Right atrium auricular region (tissue), 2 donors: ENCODE measurements at regions not wholly inside any gene's neighbourhood (a gene's known extent, or its start where the extent isn't known, plus 50 kb on each side); places are given as distances from the start of the nearest gene placed in this dataset.

Source experiments
- DNase-seq: peaks from one replicate; pipeline ENCODE4 v3.0.0-alpha.2; 2019; ENCODE audit warnings: low spot score
- H3K27ac ChIP-seq, 2 donors: fragments of 200-600 bp; sonication (generic); 1 replicate in 1 of 2; 2 replicates in 1 of 2; pipeline ENCODE4 v1.5.1; 2016 to 2019
- H3K27me3 ChIP-seq, 2 donors: fragments of 200-600 bp; sonication (generic); one replicate each; pipeline versions ENCODE4 v1.5.1 to v1.6.0; 2017 to 2019
- H3K36me3 ChIP-seq: fragments of 200-600 bp; sonication (generic); one replicate; pipeline ENCODE4 v1.5.1; 2016
- H3K4me1 ChIP-seq, 2 donors: fragments of 200-600 bp; sonication (generic); one replicate each; pipeline versions ENCODE4 v1.5.1 to v1.6.0; 2017 to 2019
- H3K4me3 ChIP-seq, 2 donors: fragments of 200-600 bp; sonication (generic); 1 replicate in 1 of 2; 2 replicates in 1 of 2; pipeline ENCODE4 v1.5.1; 2017 to 2019; ENCODE audit warnings: mild to moderate bottlenecking in 1 of 2, moderate library complexity in 1 of 2
- H3K9me3 ChIP-seq, 2 donors: fragments of 200-600 bp; sonication (generic); one replicate each; pipeline ENCODE4 v1.5.1; 2019
- TF ChIP-seq, protein P1 (sequence below), 2 donors: fragments of 200-600 bp; sonication (generic); IDR thresholded peaks; one replicate each; pipeline ENCODE4 v1.5.1; 2019; ENCODE audit warnings: antibody characterized with exemption in 2 of 2

GRCh38 chr7:15801041-15801440 lies 114.6 kb upstream of the MEOX2 start:
- DNase-seq = no peak
- Histone ChIP-seq H3K27ac (peak overlapping the region in 1 of 2 donors; percentile 62), H3K4me1 (peaks cover 0 to 12% of the 10 kb centered on the region in 2 donors), H3K36me3 (no peaks in the 10 kb centered on the region), H3K9me3 (no peaks in the 10 kb centered on the region), H3K27me3 (no peaks in the 10 kb centered on the region), H3K4me3 (no peak overlapping the region)
- TF ChIP-seq, protein P1, sequence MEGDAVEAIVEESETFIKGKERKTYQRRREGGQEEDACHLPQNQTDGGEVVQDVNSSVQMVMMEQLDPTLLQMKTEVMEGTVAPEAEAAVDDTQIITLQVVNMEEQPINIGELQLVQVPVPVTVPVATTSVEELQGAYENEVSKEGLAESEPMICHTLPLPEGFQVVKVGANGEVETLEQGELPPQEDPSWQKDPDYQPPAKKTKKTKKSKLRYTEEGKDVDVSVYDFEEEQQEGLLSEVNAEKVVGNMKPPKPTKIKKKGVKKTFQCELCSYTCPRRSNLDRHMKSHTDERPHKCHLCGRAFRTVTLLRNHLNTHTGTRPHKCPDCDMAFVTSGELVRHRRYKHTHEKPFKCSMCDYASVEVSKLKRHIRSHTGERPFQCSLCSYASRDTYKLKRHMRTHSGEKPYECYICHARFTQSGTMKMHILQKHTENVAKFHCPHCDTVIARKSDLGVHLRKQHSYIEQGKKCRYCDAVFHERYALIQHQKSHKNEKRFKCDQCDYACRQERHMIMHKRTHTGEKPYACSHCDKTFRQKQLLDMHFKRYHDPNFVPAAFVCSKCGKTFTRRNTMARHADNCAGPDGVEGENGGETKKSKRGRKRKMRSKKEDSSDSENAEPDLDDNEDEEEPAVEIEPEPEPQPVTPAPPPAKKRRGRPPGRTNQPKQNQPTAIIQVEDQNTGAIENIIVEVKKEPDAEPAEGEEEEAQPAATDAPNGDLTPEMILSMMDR (IDR thresholded peaks at IDR 0.05) = no peak

DNA sequence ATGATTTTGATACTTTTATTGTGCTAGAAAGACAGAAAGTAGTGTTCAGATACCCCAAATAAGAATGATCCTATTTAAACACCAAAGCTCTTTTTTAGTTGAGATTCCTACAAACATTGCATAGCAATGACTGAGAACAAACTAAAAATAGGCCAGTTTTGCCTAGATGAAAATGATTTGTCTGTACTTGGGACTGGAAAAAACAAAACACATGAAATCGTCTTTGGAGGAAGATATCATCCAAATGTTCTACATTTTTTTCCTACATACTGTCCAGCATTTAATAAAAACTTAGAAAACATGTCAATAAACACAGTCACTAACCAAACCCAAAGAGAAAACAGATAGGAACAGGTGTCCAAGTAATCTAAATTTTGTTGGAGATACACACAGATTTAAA lies 111.6 kb upstream of the MEOX2 start:
- TF ChIP-seq, protein P1 (IDR thresholded peaks at IDR 0.05) = no peak
- no peak overlapping the region for H3K4me3 ChIP-seq
- peaks cover 0 to 12% of the 10 kb centered on the region in 2 donors for H3K4me1 ChIP-seq
- DNase-seq = no peak
- no peaks in the 10 kb centered on the region for H3K9me3 ChIP-seq
- H3K27me3 ChIP-seq = no peaks in the 10 kb centered on the region
- H3K36me3 ChIP-seq = no peaks in the 10 kb centered on the region
- peak overlapping the region in 1 of 2 donors; percentile 37 for H3K27ac ChIP-seq

DNA sequence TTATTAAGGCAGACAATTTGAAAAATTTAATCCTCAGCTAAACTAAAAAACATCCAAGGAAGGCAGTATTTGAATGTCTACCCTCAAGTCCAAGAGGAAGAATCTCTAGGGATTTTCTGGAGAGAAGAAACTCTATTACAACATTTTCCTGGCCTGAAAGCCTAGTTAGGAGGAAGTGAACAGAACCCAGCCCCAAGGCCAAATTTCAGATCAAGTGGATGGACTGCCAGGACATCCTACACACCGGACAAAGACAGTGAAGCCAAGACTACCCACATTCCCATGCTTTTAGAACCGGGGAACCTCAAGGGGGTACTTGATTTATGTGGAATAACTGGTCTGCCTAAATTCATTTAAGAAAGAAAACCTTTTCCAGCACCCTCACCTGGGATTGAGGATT lies 108.9 kb upstream of the MEOX2 start:
- peak overlapping the region in 1 of 2 donors; percentile 14 for H3K27ac ChIP-seq
- TF ChIP-seq, protein P1 (IDR thresholded peaks at IDR 0.05) = no peak
- no peak for DNase-seq

GRCh38 chr7:15794801-15795200 lies 108.3 kb upstream of the MEOX2 start:
- Histone ChIP-seq H3K36me3 (no peaks in the 10 kb centered on the region), H3K4me1 (no peaks in the 10 kb centered on the region), H3K9me3 (no peaks in the 10 kb centered on the region), H3K27ac (peak overlapping the region in 1 of 2 donors; percentile 14), H3K4me3 (no peak overlapping the region), H3K27me3 (no peaks in the 10 kb centered on the region)
- no peak for DNase-seq
- TF ChIP-seq, protein P1 (IDR thresholded peaks at IDR 0.05) = no peak

More for the DNA sequence above, 108.9 kb upstream of the MEOX2 start:
- Histone ChIP-seq H3K4me3 (no peak overlapping the region), H3K9me3 (no peaks in the 10 kb centered on the region), H3K27me3 (no peaks in the 10 kb centered on the region), H3K36me3 (no peaks in the 10 kb centered on the region), H3K4me1 (no peaks in the 10 kb centered on the region)

DNA sequence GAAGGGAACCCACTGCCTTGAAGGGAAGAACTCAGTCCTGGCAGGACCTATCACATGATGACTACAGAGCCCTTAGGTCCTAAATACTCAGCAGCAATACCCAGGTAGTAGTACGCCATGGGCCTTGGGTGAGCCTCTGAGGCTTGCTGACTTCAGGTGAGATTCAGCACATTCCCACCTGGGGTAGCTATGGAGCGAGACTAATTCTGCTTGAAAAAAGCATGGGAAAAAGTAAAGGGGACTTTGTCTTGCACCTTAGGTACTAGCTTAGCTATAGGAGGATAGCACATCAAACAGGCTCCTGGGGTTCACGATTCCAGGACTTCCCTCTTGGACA lies 98.2 kb upstream of the MEOX2 start:
- H3K27ac ChIP-seq = no peak overlapping the region
- no peaks in the 10 kb centered on the region for H3K27me3 ChIP-seq
- no peaks in the 10 kb centered on the region for H3K36me3 ChIP-seq
- peaks cover 0 to 10% of the 10 kb centered on the region in 2 donors for H3K4me1 ChIP-seq
- no peak overlapping the region for H3K4me3 ChIP-seq
- H3K9me3 ChIP-seq = no peaks in the 10 kb centered on the region
- DNase-seq = no peak
- TF ChIP-seq, protein P1 (IDR thresholded peaks at IDR 0.05) = no peak

DNA sequence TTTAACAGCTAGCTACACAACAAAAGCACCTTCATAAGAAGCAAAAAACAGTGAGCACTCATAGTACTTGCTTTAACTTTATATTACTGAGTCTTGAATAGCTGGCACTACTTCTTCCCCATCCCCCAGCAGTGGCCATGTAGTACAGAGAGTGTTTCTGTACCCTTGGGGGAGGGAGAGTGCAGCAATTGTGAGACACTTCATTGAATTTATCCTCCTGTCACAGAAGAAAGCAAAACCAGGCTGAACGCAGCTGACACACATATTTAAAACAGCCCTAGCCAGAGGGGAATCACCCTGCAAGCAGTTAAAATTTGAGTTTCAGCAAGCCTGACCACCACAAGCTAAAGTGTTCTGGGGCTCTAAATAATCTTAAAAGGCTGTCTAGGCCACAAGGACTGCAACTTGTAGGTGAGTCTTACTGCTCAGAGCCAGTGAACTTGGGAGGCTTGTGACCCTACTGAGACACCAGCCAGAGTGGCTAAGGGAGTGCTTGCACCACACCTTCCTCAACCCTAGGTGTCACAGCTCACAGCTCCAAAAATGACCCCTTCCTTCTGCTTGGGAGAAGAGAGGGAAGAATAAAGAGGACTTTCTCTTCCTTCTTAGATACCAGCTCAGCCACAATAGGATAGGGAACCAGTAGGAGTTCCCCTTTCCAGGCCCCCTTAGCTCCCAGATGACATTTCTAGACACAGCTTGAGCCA lies 97.7 kb upstream of the MEOX2 start:
- Histone ChIP-seq H3K4me3 (no peak overlapping the region), H3K27ac (no peak overlapping the region), H3K27me3 (no peaks in the 10 kb centered on the region), H3K9me3 (no peaks in the 10 kb centered on the region), H3K4me1 (peaks cover 0 to 10% of the 10 kb centered on the region in 2 donors), H3K36me3 (no peaks in the 10 kb centered on the region)
- DNase-seq = no peak
- TF ChIP-seq, protein P1 (IDR thresholded peaks at IDR 0.05) = no peak
